NCI-H1694 (cell line): ENCODE measurements at regions not wholly inside any gene's neighbourhood (a gene's known extent, or its start where the extent isn't known, plus 50 kb on each side); places are given as distances from the start of the nearest gene placed in this dataset.

Experiments
- DNase-seq: peaks from one replicate; lab custom pipeline; 2025; lab: John Stamatoyannopoulos, UW

GRCh38 chr5:93100976-93101375 lies 480.0 kb downstream of the NR2F1-AS1 start:
- DNase-seq = no peak

- DNase-seq = no peak
These were observed 480.6 kb downstream of the NR2F1-AS1 start for GRCh38 chr5:93100428-93100827.

DNA sequence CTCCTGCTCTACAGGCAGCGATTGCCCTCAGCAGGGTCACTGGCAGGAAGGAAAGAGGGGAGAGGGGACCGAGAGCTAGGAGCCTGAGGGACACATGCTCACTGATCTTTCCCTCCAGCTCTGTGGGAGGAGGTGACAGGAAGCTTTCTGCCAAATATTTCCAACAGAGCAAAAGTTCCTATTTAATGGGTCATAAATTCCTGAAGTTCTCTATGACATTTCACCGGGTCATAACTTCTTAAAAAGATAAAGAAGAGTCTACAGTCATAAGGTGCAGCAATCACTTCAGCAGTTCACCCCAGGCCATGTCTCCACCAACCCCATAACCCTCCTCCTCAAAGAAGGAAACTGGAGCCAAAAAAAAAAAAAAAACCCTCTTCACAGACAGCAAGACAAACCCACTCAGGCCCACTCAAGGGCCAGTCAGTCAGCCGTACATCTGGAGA lies 481.1 kb downstream of the NR2F1-AS1 start:
- DNase-seq = no peak

GRCh38 chr5:93096561-93096960 lies 484.5 kb downstream of the NR2F1-AS1 start:
- DNase-seq = no peak

DNA sequence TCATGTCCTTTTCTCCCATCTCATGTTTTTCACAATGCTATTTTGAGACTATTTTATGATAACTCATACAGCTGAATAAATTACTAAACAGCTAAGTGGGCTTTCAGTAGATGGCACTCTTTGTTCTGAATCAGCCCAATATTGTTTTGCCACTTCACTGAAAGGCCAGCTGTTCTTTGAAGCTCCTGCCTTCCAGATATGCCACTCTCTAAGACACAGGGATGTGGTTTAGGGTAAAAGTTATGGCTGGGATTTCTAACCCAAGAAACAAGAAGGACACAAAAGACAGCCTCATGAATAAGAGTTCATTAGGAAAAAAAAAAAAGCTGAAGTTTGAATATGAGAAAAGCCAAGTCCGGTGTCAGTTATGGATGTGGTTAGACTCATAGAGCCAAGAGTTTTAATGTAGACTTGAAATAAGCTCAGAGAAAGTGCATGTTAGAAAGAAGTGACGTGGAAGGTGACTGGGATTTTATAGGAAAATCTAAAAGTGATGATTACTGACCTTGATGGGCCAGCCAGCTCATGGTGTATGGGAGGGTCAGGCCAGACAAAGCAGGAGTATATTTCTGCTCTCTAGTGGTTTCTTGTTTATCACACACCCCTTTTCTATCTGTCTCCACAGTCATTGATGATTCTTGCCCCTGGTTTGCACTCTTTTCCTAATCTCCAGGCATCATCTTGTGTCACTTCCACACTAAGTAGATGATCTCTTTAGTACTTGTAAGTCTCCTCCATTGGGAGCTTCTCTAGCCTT lies 488.5 kb downstream of the NR2F1-AS1 start:
- DNase-seq = peak; percentile 10

GRCh38 chr5:93090698-93091097 lies 490.3 kb downstream of the NR2F1-AS1 start:
- no peak for DNase-seq

GRCh38 chr5:93088592-93089389 lies 492.2 kb downstream of the NR2F1-AS1 start:
- no peak for DNase-seq

DNA sequence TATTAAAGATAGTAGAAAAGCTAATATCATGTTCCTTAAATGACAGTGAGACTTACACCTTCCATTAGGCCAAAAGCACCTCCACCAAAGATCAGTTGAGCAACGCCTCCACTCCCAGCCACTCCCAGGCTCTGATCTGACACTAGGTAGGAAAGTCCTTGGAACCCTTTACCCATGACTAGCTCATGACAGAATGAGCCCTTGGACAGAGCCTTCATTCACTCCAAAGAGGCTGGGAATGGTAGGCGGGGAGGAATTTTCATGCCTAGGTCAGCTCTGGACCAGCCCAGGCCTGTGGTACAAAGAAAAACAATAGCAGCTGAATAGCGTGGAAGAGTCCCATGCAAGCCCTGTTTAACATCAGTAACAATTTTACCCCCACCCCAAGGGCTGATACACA lies 493.7 kb downstream of the NR2F1-AS1 start:
- no peak for DNase-seq

GRCh38 chr5:93082981-93083380 lies 498.0 kb downstream of the NR2F1-AS1 start:
- DNase-seq = no peak

- DNase-seq = no peak
These were observed 502.0 kb downstream of the NR2F1-AS1 start for GRCh38 chr5:93079046-93079445.

GRCh38 chr5:93078082-93079038 lies 502.7 kb downstream of the NR2F1-AS1 start:
- peak; percentile 51 for DNase-seq

- no peak for DNase-seq
These were observed 504.5 kb downstream of the NR2F1-AS1 start for GRCh38 chr5:93076566-93076965.

- DNase-seq = no peak
These were observed 504.9 kb downstream of the NR2F1-AS1 start for GRCh38 chr5:93076096-93076495.

GRCh38 chr5:93073547-93073946 lies 507.5 kb downstream of the NR2F1-AS1 start:
- no peak for DNase-seq

- DNase-seq = no peak
These were observed 508.1 kb downstream of the NR2F1-AS1 start for GRCh38 chr5:93072831-93073459.

- no peak for DNase-seq
These were observed 509.3 kb downstream of the NR2F1-AS1 start for GRCh38 chr5:93071710-93072109.

GRCh38 chr5:93070938-93071337 lies 510.1 kb downstream of the NR2F1-AS1 start:
- DNase-seq = no peak

DNA sequence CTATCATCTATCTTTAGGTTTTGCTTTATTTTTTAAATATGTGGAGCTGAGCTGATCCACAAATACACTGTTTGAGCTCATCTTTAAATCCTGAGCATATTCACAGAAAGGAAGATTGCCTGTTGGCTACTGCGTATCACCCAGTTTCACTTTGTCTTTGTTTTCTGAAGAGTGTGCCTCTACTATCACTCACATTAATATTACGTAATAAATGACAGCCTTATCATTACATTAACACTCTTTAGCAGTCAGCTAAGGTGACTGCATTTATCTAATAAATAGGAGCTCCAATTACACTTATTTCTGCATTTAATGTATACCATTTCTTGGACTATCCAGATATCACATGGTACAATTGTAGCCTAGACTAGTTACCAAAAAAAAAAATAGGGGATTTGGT lies 511.7 kb downstream of the NR2F1-AS1 start:
- no peak for DNase-seq

DNA sequence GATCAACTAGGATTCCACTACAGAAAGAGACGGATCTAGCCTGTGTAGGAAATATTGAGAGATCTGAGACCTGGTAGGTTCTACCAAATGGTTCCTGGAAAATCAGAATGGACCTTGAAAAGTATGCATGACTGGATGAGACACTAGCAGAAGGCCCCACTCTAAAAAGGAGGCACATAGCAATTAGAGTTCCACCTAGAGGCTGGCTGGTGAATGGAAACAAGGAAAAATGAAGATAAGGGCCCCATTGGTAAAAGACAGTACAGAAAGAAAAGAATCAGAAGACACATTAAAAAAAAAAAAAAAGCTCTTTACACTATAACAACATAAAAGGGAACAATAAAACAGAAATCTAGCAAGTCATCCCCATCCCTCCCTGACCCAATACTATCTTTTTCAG lies 518.5 kb downstream of the NR2F1-AS1 start:
- DNase-seq = no peak

GRCh38 chr5:93058309-93058708 lies 522.7 kb downstream of the NR2F1-AS1 start:
- no peak for DNase-seq

- DNase-seq = no peak
These were observed 523.7 kb downstream of the NR2F1-AS1 start for GRCh38 chr5:93057311-93057710.

- no peak for DNase-seq
These were observed 525.0 kb downstream of the NR2F1-AS1 start for GRCh38 chr5:93055971-93056370.
